ENCODE measurements at regions not wholly inside any gene's neighbourhood (a gene's known extent, or its start where the extent isn't known, plus 50 kb on each side); places are given as distances from the start of the nearest gene placed in this dataset.
A peak's percentile ranks its signal among the peaks of the same experiment; 100 is the strongest.

GRCh38 chr1:8094481-8095241 is 68.6 kb upstream of the ERRFI1 start:
- no peaks in the 10 kb centered on the region for H3K36me3 Mint-ChIP-seq (ENCODE audit: low read depth)
- TF ChIP-seq CTCF (IDR thresholded peaks at IDR 0.05), result no peak
- DNase-seq, result no peak
- H3K4me1 Mint-ChIP-seq, result peaks cover 50% of the 10 kb centered on the region
- no peaks in the 10 kb centered on the region for H3K27me3 Mint-ChIP-seq (ENCODE audit: low read depth, poor library complexity)
- no peaks in the 10 kb centered on the region for H3K9me3 Mint-ChIP-seq
- no peak overlapping the region for H3K4me3 Mint-ChIP-seq
- no peak overlapping the region for H3K27ac Mint-ChIP-seq

DNA sequence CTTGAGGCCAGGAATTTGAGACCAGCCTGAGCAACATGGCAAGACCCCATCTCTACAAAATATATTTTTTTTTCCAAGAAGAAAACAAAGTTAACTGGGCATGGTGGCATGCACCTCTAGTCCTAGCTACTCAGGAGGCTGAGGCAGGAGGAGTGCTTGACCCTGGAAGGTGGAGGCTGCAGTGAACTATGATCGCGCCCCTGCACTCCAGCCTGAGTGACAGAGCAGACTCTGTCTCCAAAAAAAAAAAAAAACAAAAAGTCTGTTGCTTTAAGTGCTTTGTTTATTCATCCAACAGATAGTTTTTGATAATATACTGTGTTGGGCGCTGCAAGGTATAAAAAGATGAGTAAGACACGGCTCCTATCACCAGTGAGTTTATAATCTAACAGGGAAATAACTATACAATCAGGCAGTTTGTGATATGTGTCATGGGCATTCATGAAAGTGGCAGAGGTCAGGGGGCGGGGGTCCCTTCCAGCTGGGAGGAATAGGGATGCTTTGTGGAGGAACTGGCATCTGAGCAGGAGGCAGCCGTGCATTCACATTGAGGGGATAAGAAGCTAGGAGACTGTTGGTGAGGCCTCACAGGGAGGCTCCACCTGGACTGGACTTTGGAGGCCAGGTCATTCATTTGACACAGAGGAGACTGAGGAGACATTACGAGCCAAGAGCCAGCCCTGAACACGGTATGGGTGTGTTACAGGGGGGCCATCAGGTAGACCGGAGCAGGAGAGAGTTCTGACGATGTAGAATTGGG is 67.3 kb upstream of the ERRFI1 start:
- DNase-seq, result no peak
- Mint-ChIP-seq H3K36me3 (ENCODE audit: low read depth) (no peaks in the 10 kb centered on the region), H3K4me3 (no peak overlapping the region), H3K27ac (peak overlapping the region; percentile 7), H3K4me1 (peaks cover 50% of the 10 kb centered on the region), H3K9me3 (no peaks in the 10 kb centered on the region), H3K27me3 (ENCODE audit: low read depth, poor library complexity) (no peaks in the 10 kb centered on the region)
- no peak for TF ChIP-seq CTCF (IDR thresholded peaks at IDR 0.05)

DNA sequence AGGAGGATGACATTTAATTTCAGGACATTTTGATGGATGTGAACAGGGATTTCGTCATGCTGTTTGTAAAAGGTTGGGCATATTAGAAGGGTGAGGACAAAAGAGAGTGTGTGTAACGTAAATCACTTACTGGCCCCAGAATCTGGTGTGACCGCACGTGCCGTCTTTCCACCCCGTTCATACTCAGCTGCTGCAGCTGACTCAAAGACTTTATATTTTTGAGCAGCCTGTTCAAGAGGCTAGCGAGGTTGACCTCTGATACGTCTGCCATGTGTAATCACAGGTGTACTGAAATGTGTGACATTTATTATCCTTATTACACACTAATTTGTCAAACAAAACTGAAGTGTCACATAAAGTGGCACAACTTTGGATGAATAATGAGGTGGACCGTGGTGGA is 66.5 kb upstream of the ERRFI1 start:
- DNase-seq, result no peak
- Mint-ChIP-seq H3K27ac (no peak overlapping the region), H3K27me3 (ENCODE audit: low read depth, poor library complexity) (no peaks in the 10 kb centered on the region), H3K4me1 (peaks cover 50% of the 10 kb centered on the region), H3K36me3 (ENCODE audit: low read depth) (no peaks in the 10 kb centered on the region), H3K9me3 (peaks cover 2% of the 10 kb centered on the region), H3K4me3 (no peak overlapping the region)
- TF ChIP-seq CTCF (IDR thresholded peaks at IDR 0.05), result no peak

DNA sequence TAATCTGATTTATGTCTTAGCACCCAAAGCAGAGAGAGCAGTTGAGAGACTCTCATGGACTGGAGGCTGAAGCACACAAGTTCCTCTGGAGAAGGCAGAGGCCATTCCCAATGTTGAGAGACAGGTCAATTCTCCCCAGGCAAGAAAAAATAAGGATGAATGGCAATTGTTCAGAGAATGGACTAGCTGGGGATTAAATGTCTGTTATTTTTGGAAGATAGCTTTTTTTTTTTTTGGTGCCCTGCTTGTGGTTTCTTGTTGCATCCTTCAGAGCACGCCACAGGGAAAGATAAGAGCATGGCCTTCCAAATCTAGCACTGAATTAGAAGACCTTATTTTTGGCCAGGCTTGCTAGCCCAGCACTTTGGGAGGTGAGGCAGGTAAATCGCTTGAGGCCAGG is 65.6 kb upstream of the ERRFI1 start:
- Mint-ChIP-seq H3K4me3 (no peak overlapping the region), H3K27ac (no peak overlapping the region), H3K27me3 (ENCODE audit: low read depth, poor library complexity) (peaks cover 4% of the 10 kb centered on the region), H3K4me1 (peaks cover 45% of the 10 kb centered on the region), H3K9me3 (peaks cover 11% of the 10 kb centered on the region), H3K36me3 (ENCODE audit: low read depth) (no peaks in the 10 kb centered on the region)
- no peak for DNase-seq
- no peak for TF ChIP-seq CTCF (IDR thresholded peaks at IDR 0.05)

- Mint-ChIP-seq H3K9me3 (peaks cover 19% of the 10 kb centered on the region), H3K36me3 (ENCODE audit: low read depth) (no peaks in the 10 kb centered on the region), H3K27ac (no peak overlapping the region), H3K27me3 (ENCODE audit: low read depth, poor library complexity) (peaks cover 4% of the 10 kb centered on the region), H3K4me1 (peaks cover 40% of the 10 kb centered on the region), H3K4me3 (no peak overlapping the region)
- TF ChIP-seq CTCF (IDR thresholded peaks at IDR 0.05), result no peak
- DNase-seq, result no peak
Measured at GRCh38 chr1:8090241-8090702, 64.2 kb upstream of the ERRFI1 start.
